ENCODE measurements at regions not wholly inside any gene's neighbourhood (a gene's known extent, or its start where the extent isn't known, plus 50 kb on each side); places are given as distances from the start of the nearest gene placed in this dataset.

GRCh38 chrY:19220784-19221183 is 447.2 kb upstream of the HSFY2 start:
- no peak for ATAC-seq
- no peak for TF ChIP-seq CTCF (IDR thresholded peaks at IDR 0.05 in 4 of 5, conservative IDR thresholded peaks at IDR 0.05 in 1 of 5)
- TF ChIP-seq POLR2A (IDR thresholded peaks at IDR 0.05): no peak
- H3K4me3 ChIP-seq: no peak overlapping the region
- H3K36me3 ChIP-seq: no peaks in the 10 kb centered on the region
- H3K27me3 ChIP-seq: no peaks in the 10 kb centered on the region
- H3K9me3 ChIP-seq: no peaks in the 10 kb centered on the region
- H3K4me1 ChIP-seq: no peaks in the 10 kb centered on the region
- no peak overlapping the region for H3K27ac ChIP-seq
- in situ Hi-C loops (cut with MboI; ENCODE audit: low sequenced_read_pairs in 4 of 4) (no loop called here), intact Hi-C loops (cut with DNase I; ENCODE audit: low total_unique reads) (no loop called here)
- no peak for DNase-seq

GRCh38 chrY:19208915-19209314 is 435.4 kb upstream of the HSFY2 start:
- ATAC-seq (no peak), DNase-seq (no peak)
- in situ Hi-C loops (cut with MboI; ENCODE audit: low sequenced_read_pairs in 4 of 4): no loop called here
- H3K27me3 ChIP-seq: no peaks in the 10 kb centered on the region
- H3K27ac ChIP-seq: no peak overlapping the region
- no peaks in the 10 kb centered on the region for H3K36me3 ChIP-seq
- no peaks in the 10 kb centered on the region for H3K9me3 ChIP-seq
- TF ChIP-seq CTCF (IDR thresholded peaks at IDR 0.05 in 4 of 5, conservative IDR thresholded peaks at IDR 0.05 in 1 of 5) (no peak), POLR2A (IDR thresholded peaks at IDR 0.05) (no peak)
- no peak overlapping the region for H3K4me3 ChIP-seq
- intact Hi-C loops (cut with DNase I; ENCODE audit: low total_unique reads): no loop called here
- H3K4me1 ChIP-seq: no peaks in the 10 kb centered on the region

GRCh38 chrY:19207048-19207447 is 433.5 kb upstream of the HSFY2 start:
- Histone ChIP-seq H3K4me1 (no peaks in the 10 kb centered on the region), H3K4me3 (no peak overlapping the region), H3K27ac (no peak overlapping the region), H3K27me3 (no peaks in the 10 kb centered on the region), H3K36me3 (no peaks in the 10 kb centered on the region), H3K9me3 (no peaks in the 10 kb centered on the region)
- TF ChIP-seq CTCF (IDR thresholded peaks at IDR 0.05 in 4 of 5, conservative IDR thresholded peaks at IDR 0.05 in 1 of 5) (no peak), POLR2A (IDR thresholded peaks at IDR 0.05) (no peak)
- DNase-seq (no peak), ATAC-seq (no peak)
- intact Hi-C loops (cut with DNase I; ENCODE audit: low total_unique reads) (no loop called here), in situ Hi-C loops (cut with MboI; ENCODE audit: low sequenced_read_pairs in 4 of 4) (no loop called here)

GRCh38 chrY:19180824-19181223 is 407.3 kb upstream of the HSFY2 start:
- Histone ChIP-seq H3K36me3 (no peaks in the 10 kb centered on the region), H3K4me3 (no peak overlapping the region), H3K27me3 (no peaks in the 10 kb centered on the region), H3K4me1 (no peaks in the 10 kb centered on the region), H3K27ac (no peak overlapping the region), H3K9me3 (no peaks in the 10 kb centered on the region)
- DNase-seq (no peak), ATAC-seq (no peak)
- no peak for TF ChIP-seq CTCF (IDR thresholded peaks at IDR 0.05 in 4 of 5, conservative IDR thresholded peaks at IDR 0.05 in 1 of 5)
- TF ChIP-seq POLR2A (IDR thresholded peaks at IDR 0.05): no peak
- in situ Hi-C loops (cut with MboI; ENCODE audit: low sequenced_read_pairs in 4 of 4): loop anchor here in 1 of 4 donors (25.0 kb wide), 1 partner anchor 106 kb away; no protein-coding TSS in a partner anchor
- intact Hi-C loops (cut with DNase I; ENCODE audit: low total_unique reads): no loop called here

- in situ Hi-C loops (cut with MboI; ENCODE audit: low sequenced_read_pairs in 4 of 4) (no loop called here), intact Hi-C loops (cut with DNase I; ENCODE audit: low total_unique reads) (no loop called here)
- no peak overlapping the region for H3K4me3 ChIP-seq
- no peaks in the 10 kb centered on the region for H3K9me3 ChIP-seq
- H3K27me3 ChIP-seq: no peaks in the 10 kb centered on the region
- DNase-seq (no peak), ATAC-seq (no peak)
- no peak overlapping the region for H3K27ac ChIP-seq
- H3K4me1 ChIP-seq: no peaks in the 10 kb centered on the region
- TF ChIP-seq CTCF (IDR thresholded peaks at IDR 0.05 in 4 of 5, conservative IDR thresholded peaks at IDR 0.05 in 1 of 5): no peak
- no peak for TF ChIP-seq POLR2A (IDR thresholded peaks at IDR 0.05)
- no peaks in the 10 kb centered on the region for H3K36me3 ChIP-seq
Measured at GRCh38 chrY:19168202-19168565, 394.6 kb upstream of the HSFY2 start.

Measured in gastrocnemius medialis (tissue), 4 donors.